ENCODE measurements at regions not wholly inside any gene's neighbourhood (a gene's known extent, or its start where the extent isn't known, plus 50 kb on each side); places are given as distances from the start of the nearest gene placed in this dataset.

GRCh38 chr12:93099792-93100191, 170.7 kb upstream of the EEA1 start:
- no peak for DNase-seq (ENCODE audit: extremely low read depth, low read depth)

GRCh38 chr12:93100610-93101009, 171.5 kb upstream of the EEA1 start:
- DNase-seq (ENCODE audit: extremely low read depth, low read depth), result no peak

- no peak for DNase-seq (ENCODE audit: extremely low read depth, low read depth)
Observed at GRCh38 chr12:93101367-93101766, 172.3 kb upstream of the EEA1 start.

GRCh38 chr12:93102312-93102711, 173.2 kb upstream of the EEA1 start:
- DNase-seq (ENCODE audit: extremely low read depth, low read depth), result no peak

- DNase-seq (ENCODE audit: extremely low read depth, low read depth), result no peak
Observed at GRCh38 chr12:93102744-93103143, 173.6 kb upstream of the EEA1 start.

GRCh38 chr12:93103154-93103553, 174.1 kb upstream of the EEA1 start:
- DNase-seq (ENCODE audit: extremely low read depth, low read depth), result no peak

- no peak for DNase-seq (ENCODE audit: extremely low read depth, low read depth)
Observed at GRCh38 chr12:93104535-93104934, 175.4 kb upstream of the EEA1 start.

- no peak for DNase-seq (ENCODE audit: extremely low read depth, low read depth)
Observed at GRCh38 chr12:93106910-93107309, 177.8 kb upstream of the EEA1 start.

GRCh38 chr12:93107514-93108312, 178.6 kb upstream of the EEA1 start:
- DNase-seq (ENCODE audit: extremely low read depth, low read depth), result no peak

GRCh38 chr12:93108985-93109384, 179.9 kb upstream of the EEA1 start:
- no peak for DNase-seq (ENCODE audit: extremely low read depth, low read depth)

GRCh38 chr12:93109551-93110203, 180.6 kb upstream of the EEA1 start:
- DNase-seq (ENCODE audit: extremely low read depth, low read depth), result no peak

GRCh38 chr12:93111773-93112172, 182.7 kb upstream of the EEA1 start:
- no peak for DNase-seq (ENCODE audit: extremely low read depth, low read depth)

- no peak for DNase-seq (ENCODE audit: extremely low read depth, low read depth)
Observed at GRCh38 chr12:93113317-93114006, 184.4 kb upstream of the EEA1 start.

GRCh38 chr12:93115198-93115601, 186.1 kb upstream of the EEA1 start:
- DNase-seq (ENCODE audit: extremely low read depth, low read depth), result no peak

GRCh38 chr12:93115646-93116045, 186.6 kb upstream of the EEA1 start:
- no peak for DNase-seq (ENCODE audit: extremely low read depth, low read depth)

GRCh38 chr12:93116632-93117031, 187.5 kb upstream of the EEA1 start:
- DNase-seq (ENCODE audit: extremely low read depth, low read depth), result no peak

GRCh38 chr12:93121729-93122488, 192.8 kb upstream of the EEA1 start:
- DNase-seq (ENCODE audit: extremely low read depth, low read depth), result no peak

GRCh38 chr12:93122569-93123091, 193.5 kb upstream of the EEA1 start:
- no peak for DNase-seq (ENCODE audit: extremely low read depth, low read depth)

- DNase-seq (ENCODE audit: extremely low read depth, low read depth), result no peak
Observed at GRCh38 chr12:93125126-93125525, 196.0 kb upstream of the EEA1 start.

- no peak for DNase-seq (ENCODE audit: extremely low read depth, low read depth)
Observed at GRCh38 chr12:93126069-93126474, 197.0 kb upstream of the EEA1 start.

- DNase-seq (ENCODE audit: extremely low read depth, low read depth), result no peak
Observed at GRCh38 chr12:93127107-93127560, 198.0 kb upstream of the EEA1 start.
